ENCODE measurements at regions not wholly inside any gene's neighbourhood (a gene's known extent, or its start where the extent isn't known, plus 50 kb on each side); places are given as distances from the start of the nearest gene placed in this dataset.

- no peak for TF ChIP-seq CTCF (conservative IDR thresholded peaks at IDR 0.05; ENCODE audit: low read depth in 2 of 2)
- no peak for TF ChIP-seq EZH2 (IDR thresholded peaks at IDR 0.05; ENCODE audit: low read depth, unreplicated experiment)
- no peak for TF ChIP-seq POLR2AphosphoS5 (IDR thresholded peaks at IDR 0.05; ENCODE audit: low read depth)
- TF ChIP-seq EZH2phosphoT487 (IDR thresholded peaks at IDR 0.05; ENCODE audit: unreplicated experiment): no peak
- no peak for TF ChIP-seq REST (IDR thresholded peaks at IDR 0.05; ENCODE audit: unreplicated experiment)
- no peak for TF ChIP-seq ZNF462 (CRISPR knock-in tag; IDR thresholded peaks at IDR 0.05)
- TF ChIP-seq CREB1 (CRISPR knock-in tag; IDR thresholded peaks at IDR 0.05; ENCODE audit: low read depth): no peak
- TF ChIP-seq JUNB (IDR thresholded peaks at IDR 0.05; ENCODE audit: unreplicated experiment): no peak
- no peak for TF ChIP-seq ETS1 (IDR thresholded peaks at IDR 0.05)
- no peak for TF ChIP-seq NANOG (IDR thresholded peaks at IDR 0.05; ENCODE audit: borderline replicate concordance)
- TF ChIP-seq ZNF114 (CRISPR knock-in tag; IDR thresholded peaks at IDR 0.05): no peak
- TF ChIP-seq ZNF331 (CRISPR knock-in tag; IDR thresholded peaks at IDR 0.05; ENCODE audit: low read depth): no peak
Measured at GRCh38 chr16:54412037-54412436, 125.5 kb upstream of the IRX3 start.
